ENCODE measurements at regions not wholly inside any gene's neighbourhood (a gene's known extent, or its start where the extent isn't known, plus 50 kb on each side); places are given as distances from the start of the nearest gene placed in this dataset.

- no peaks in the 10 kb centered on the region for H3K9me3 Mint-ChIP-seq
- ATAC-seq (replicated peaks; ENCODE audit: extremely low read depth, poor library complexity, severe bottlenecking) (no peak), DNase-seq (ENCODE audit: low spot score in 2 of 2) (no peak)
- H3K4me1 Mint-ChIP-seq: peaks cover 13% of the 10 kb centered on the region
- no peaks in the 10 kb centered on the region for H3K36me3 Mint-ChIP-seq (ENCODE audit: insufficient read depth)
- no peaks in the 10 kb centered on the region for H3K27me3 Mint-ChIP-seq
- H3K4me3 Mint-ChIP-seq: no peak overlapping the region
- no peak overlapping the region for H3K27ac Mint-ChIP-seq (ENCODE audit: low read depth)
Measured at GRCh38 chrX:82125103-82125502, 923.2 kb downstream of the SH3BGRL start.

DNA sequence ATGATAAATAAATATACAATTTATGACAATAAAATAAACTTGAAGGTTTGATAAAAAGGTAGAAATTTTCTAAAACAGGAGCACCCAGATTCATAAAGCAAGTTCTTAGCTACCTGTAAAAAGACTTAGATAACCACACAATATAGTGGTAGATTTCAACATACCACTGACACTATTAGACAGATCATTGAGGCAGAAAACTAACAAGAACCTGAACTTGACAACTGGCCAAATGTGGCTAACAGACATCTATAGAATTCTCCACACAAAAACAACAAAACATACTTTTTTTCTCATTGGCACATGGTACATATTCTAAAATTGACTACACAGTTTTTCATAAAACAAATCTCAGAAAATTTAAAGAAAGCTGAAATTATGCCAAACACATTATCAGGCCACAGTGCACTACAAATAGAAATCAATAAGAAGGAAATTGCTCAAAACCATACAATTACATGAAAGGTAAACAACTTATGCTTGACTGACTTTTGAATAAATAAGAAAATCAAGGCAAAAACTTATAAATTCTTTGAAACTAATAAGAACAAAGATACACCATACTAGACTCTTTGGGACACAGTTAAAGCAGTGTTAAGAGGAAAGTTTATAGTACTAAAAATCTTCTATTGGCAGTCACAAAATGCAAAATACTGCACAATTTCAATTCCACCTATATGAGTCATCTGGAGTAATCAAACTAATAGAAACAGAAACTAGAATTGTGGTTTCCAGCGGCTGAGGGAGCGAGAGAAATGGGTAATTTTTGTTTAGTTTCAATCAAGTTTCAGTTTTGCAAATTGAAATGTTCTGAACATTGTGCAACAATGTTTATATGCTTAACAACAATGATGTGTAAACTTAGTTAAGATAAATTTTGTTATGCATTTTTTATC lies 925.6 kb downstream of the SH3BGRL start:
- H3K27ac Mint-ChIP-seq (ENCODE audit: low read depth): peak overlapping the region; percentile 39

DNA sequence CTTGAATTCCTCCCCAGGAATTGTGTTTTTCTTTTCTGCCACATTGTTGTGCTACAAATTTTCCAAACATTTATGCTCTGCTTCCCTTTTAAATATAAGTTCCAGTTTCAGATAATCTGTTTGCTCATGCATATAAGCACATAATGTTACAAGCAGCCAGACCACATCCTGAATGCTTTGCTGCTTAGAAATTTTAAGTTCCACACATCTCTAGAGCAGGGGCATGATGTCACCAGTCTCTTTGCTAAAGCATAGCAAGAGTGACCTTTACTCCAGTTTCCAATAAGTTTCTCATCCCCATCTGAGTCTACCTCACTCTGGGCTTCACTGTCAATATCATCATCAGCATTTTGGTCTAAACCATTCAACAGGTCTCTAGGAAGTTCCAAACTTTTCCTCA lies 932.5 kb downstream of the SH3BGRL start:
- peak overlapping the region; percentile 53 for H3K4me3 Mint-ChIP-seq
- peaks cover 14% of the 10 kb centered on the region for H3K4me1 Mint-ChIP-seq
- H3K27me3 Mint-ChIP-seq: no peaks in the 10 kb centered on the region
- H3K27ac Mint-ChIP-seq (ENCODE audit: low read depth): no peak overlapping the region
- peaks cover 8% of the 10 kb centered on the region for H3K9me3 Mint-ChIP-seq
- ATAC-seq (replicated peaks; ENCODE audit: extremely low read depth, poor library complexity, severe bottlenecking) (peak; percentile 65), DNase-seq (ENCODE audit: low spot score in 2 of 2) (no peak)
- H3K36me3 Mint-ChIP-seq (ENCODE audit: insufficient read depth): peaks cover 3% of the 10 kb centered on the region

More for the DNA sequence above, 925.6 kb downstream of the SH3BGRL start:
- Mint-ChIP-seq H3K4me3 (peak overlapping the region; percentile 36), H3K9me3 (peaks cover under 1% of the 10 kb centered on the region), H3K36me3 (ENCODE audit: insufficient read depth) (no peaks in the 10 kb centered on the region), H3K27me3 (no peaks in the 10 kb centered on the region), H3K4me1 (peaks cover 13% of the 10 kb centered on the region)
- peak; percentile 72 for ATAC-seq (replicated peaks; ENCODE audit: extremely low read depth, poor library complexity, severe bottlenecking)
- no peak for DNase-seq (ENCODE audit: low spot score in 2 of 2)

DNA sequence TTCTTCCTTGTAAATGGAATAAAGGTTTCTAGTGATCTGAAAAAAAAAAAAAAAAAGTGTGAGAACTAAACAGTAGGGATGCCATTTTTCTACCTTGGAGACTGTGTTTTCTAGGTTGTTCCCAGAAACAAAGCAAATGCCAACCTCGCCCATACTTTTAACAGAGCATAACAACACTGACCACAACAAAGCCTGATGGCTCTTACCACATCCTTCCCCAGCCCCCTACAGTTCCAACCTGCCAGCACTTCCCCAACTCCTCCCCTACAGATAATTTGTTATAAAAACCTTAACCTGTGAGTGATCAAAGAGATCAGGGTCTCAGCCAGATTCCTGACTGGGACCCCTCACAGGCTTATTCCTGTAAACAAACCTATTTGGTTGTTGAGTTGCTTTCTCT lies 940.0 kb downstream of the SH3BGRL start:
- H3K27me3 Mint-ChIP-seq: no peaks in the 10 kb centered on the region
- H3K27ac Mint-ChIP-seq (ENCODE audit: low read depth): peak overlapping the region; percentile 77
- H3K36me3 Mint-ChIP-seq (ENCODE audit: insufficient read depth): peaks cover 3% of the 10 kb centered on the region
- DNase-seq (ENCODE audit: low spot score in 2 of 2): peak; percentile 13 to 42
- ATAC-seq (replicated peaks; ENCODE audit: extremely low read depth, poor library complexity, severe bottlenecking): peak; percentile 99
- peaks cover 5% of the 10 kb centered on the region for H3K9me3 Mint-ChIP-seq
- peaks cover 21% of the 10 kb centered on the region for H3K4me1 Mint-ChIP-seq
- H3K4me3 Mint-ChIP-seq: peak overlapping the region; percentile 63

DNA sequence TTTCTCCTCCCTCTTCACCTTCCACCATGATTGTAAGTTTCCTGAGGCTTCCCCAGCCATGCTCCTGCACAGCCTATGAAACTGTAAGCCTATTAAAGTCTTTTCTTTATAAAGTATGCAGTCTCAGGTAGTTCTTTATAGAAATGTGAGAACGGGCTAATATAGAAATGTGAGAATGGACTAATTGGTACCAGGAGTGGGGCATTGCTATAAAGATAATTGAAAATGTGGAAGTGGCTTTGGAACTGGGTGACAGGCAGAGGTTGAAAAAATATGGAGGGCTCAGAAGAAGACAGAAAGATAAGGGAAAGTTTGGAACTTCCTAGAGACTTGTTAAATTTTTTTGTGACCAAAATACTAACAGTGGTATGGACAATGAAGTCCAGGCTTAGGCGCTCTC lies 959.3 kb downstream of the SH3BGRL start:
- Mint-ChIP-seq H3K27ac (ENCODE audit: low read depth) (no peak overlapping the region), H3K36me3 (ENCODE audit: insufficient read depth) (peaks cover 2% of the 10 kb centered on the region), H3K4me1 (no peaks in the 10 kb centered on the region), H3K9me3 (no peaks in the 10 kb centered on the region), H3K27me3 (no peaks in the 10 kb centered on the region), H3K4me3 (no peak overlapping the region)
- ATAC-seq (replicated peaks; ENCODE audit: extremely low read depth, poor library complexity, severe bottlenecking): no peak
- no peak for DNase-seq (ENCODE audit: low spot score in 2 of 2)

DNA sequence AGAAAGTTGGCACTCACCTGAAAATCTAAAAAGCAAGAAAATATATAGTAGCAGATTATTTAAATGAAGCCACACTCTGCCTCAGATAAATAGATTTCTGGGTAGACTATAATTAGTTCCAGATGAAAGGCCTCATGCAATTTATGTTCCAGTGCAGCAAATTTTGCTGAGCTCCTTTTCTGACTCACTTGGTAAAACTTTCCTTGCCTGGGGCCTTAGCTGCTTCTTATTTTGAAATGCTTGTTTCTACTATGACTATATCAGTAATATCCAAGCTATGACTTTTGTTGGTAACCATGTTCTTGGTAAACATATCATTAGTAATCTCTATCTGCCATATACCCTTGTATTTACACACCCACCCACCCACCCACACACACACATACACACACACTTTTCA lies 961.8 kb downstream of the SH3BGRL start:
- DNase-seq (ENCODE audit: low spot score in 2 of 2) (no peak), ATAC-seq (replicated peaks; ENCODE audit: extremely low read depth, poor library complexity, severe bottlenecking) (no peak)
- H3K36me3 Mint-ChIP-seq (ENCODE audit: insufficient read depth): peaks cover 2% of the 10 kb centered on the region
- peaks cover 5% of the 10 kb centered on the region for H3K9me3 Mint-ChIP-seq
- no peaks in the 10 kb centered on the region for H3K4me1 Mint-ChIP-seq
- no peak overlapping the region for H3K27ac Mint-ChIP-seq (ENCODE audit: low read depth)
- no peaks in the 10 kb centered on the region for H3K27me3 Mint-ChIP-seq
- no peak overlapping the region for H3K4me3 Mint-ChIP-seq

- ATAC-seq (replicated peaks; ENCODE audit: extremely low read depth, poor library complexity, severe bottlenecking) (no peak), DNase-seq (ENCODE audit: low spot score in 2 of 2) (no peak)
- no peak overlapping the region for H3K27ac Mint-ChIP-seq (ENCODE audit: low read depth)
- no peaks in the 10 kb centered on the region for H3K9me3 Mint-ChIP-seq
- H3K27me3 Mint-ChIP-seq: no peaks in the 10 kb centered on the region
- H3K36me3 Mint-ChIP-seq (ENCODE audit: insufficient read depth): no peaks in the 10 kb centered on the region
- H3K4me3 Mint-ChIP-seq: no peak overlapping the region
- no peaks in the 10 kb centered on the region for H3K4me1 Mint-ChIP-seq
Measured at GRCh38 chrX:82196866-82197265, 995.0 kb downstream of the SH3BGRL start.

- Mint-ChIP-seq H3K27ac (ENCODE audit: low read depth) (no peak overlapping the region), H3K4me3 (no peak overlapping the region), H3K27me3 (no peaks in the 10 kb centered on the region), H3K36me3 (ENCODE audit: insufficient read depth) (no peaks in the 10 kb centered on the region), H3K4me1 (no peaks in the 10 kb centered on the region), H3K9me3 (no peaks in the 10 kb centered on the region)
- ATAC-seq (replicated peaks; ENCODE audit: extremely low read depth, poor library complexity, severe bottlenecking) (no peak), DNase-seq (ENCODE audit: low spot score in 2 of 2) (no peak)
Measured at GRCh38 chrX:82208975-82209374, 1007.1 kb downstream of the SH3BGRL start.

- ATAC-seq (replicated peaks; ENCODE audit: extremely low read depth, poor library complexity, severe bottlenecking): peak; percentile 36
- Mint-ChIP-seq H3K27ac (ENCODE audit: low read depth) (no peak overlapping the region), H3K4me3 (no peak overlapping the region), H3K4me1 (peaks cover 6% of the 10 kb centered on the region), H3K27me3 (no peaks in the 10 kb centered on the region), H3K9me3 (no peaks in the 10 kb centered on the region), H3K36me3 (ENCODE audit: insufficient read depth) (no peaks in the 10 kb centered on the region)
- no peak for DNase-seq (ENCODE audit: low spot score in 2 of 2)
Measured at GRCh38 chrX:82218361-82218760, 1016.5 kb downstream of the SH3BGRL start.

GRCh38 chrX:82219129-82219528 lies 1017.2 kb downstream of the SH3BGRL start:
- Mint-ChIP-seq H3K36me3 (ENCODE audit: insufficient read depth) (no peaks in the 10 kb centered on the region), H3K27me3 (no peaks in the 10 kb centered on the region), H3K4me1 (peaks cover 6% of the 10 kb centered on the region), H3K27ac (ENCODE audit: low read depth) (no peak overlapping the region), H3K9me3 (no peaks in the 10 kb centered on the region), H3K4me3 (no peak overlapping the region)
- no peak for DNase-seq (ENCODE audit: low spot score in 2 of 2)
- ATAC-seq (replicated peaks; ENCODE audit: extremely low read depth, poor library complexity, severe bottlenecking): no peak

DNA sequence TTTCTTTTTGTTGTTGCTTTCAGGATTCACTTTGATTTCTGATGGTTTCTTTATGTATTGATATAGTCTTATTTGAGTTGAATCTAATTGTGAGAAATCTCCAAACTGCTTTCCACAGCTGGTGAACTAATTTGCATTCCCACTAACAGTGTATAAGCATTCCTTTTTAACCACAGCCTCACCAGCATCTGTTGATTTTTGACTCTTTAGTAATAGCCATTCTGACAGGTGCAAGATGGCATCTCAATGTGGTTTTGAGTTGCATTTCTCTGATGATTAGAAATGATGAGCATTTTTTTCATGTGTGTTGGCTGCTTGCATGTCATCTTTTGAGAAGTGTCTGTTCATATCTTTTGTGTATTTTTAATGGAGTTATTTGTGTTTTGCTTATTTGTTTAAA lies 1023.1 kb downstream of the SH3BGRL start:
- ATAC-seq (replicated peaks; ENCODE audit: extremely low read depth, poor library complexity, severe bottlenecking) (no peak), DNase-seq (ENCODE audit: low spot score in 2 of 2) (no peak)
- H3K27me3 Mint-ChIP-seq: no peaks in the 10 kb centered on the region
- H3K9me3 Mint-ChIP-seq: no peaks in the 10 kb centered on the region
- H3K36me3 Mint-ChIP-seq (ENCODE audit: insufficient read depth): no peaks in the 10 kb centered on the region
- no peak overlapping the region for H3K27ac Mint-ChIP-seq (ENCODE audit: low read depth)
- no peaks in the 10 kb centered on the region for H3K4me1 Mint-ChIP-seq
- H3K4me3 Mint-ChIP-seq: no peak overlapping the region

GRCh38 chrX:82230013-82230412 lies 1028.1 kb downstream of the SH3BGRL start:
- H3K4me3 Mint-ChIP-seq: no peak overlapping the region
- no peaks in the 10 kb centered on the region for H3K36me3 Mint-ChIP-seq (ENCODE audit: insufficient read depth)
- no peaks in the 10 kb centered on the region for H3K9me3 Mint-ChIP-seq
- H3K27ac Mint-ChIP-seq (ENCODE audit: low read depth): no peak overlapping the region
- no peaks in the 10 kb centered on the region for H3K4me1 Mint-ChIP-seq
- DNase-seq (ENCODE audit: low spot score in 2 of 2): no peak
- no peak for ATAC-seq (replicated peaks; ENCODE audit: extremely low read depth, poor library complexity, severe bottlenecking)
- H3K27me3 Mint-ChIP-seq: no peaks in the 10 kb centered on the region

- DNase-seq (ENCODE audit: low spot score in 2 of 2): no peak
- no peak overlapping the region for H3K4me3 Mint-ChIP-seq
- H3K4me1 Mint-ChIP-seq: no peaks in the 10 kb centered on the region
- no peaks in the 10 kb centered on the region for H3K36me3 Mint-ChIP-seq (ENCODE audit: insufficient read depth)
- H3K9me3 Mint-ChIP-seq: no peaks in the 10 kb centered on the region
- no peaks in the 10 kb centered on the region for H3K27me3 Mint-ChIP-seq
- no peak overlapping the region for H3K27ac Mint-ChIP-seq (ENCODE audit: low read depth)
- no peak for ATAC-seq (replicated peaks; ENCODE audit: extremely low read depth, poor library complexity, severe bottlenecking)
Measured at GRCh38 chrX:82232679-82233078, 1030.8 kb downstream of the SH3BGRL start.

Measured in central memory CD8-positive, alpha-beta T cell (primary cell).